ENCODE measurements at regions not wholly inside any gene's neighbourhood (a gene's known extent, or its start where the extent isn't known, plus 50 kb on each side); places are given as distances from the start of the nearest gene placed in this dataset.

DNA sequence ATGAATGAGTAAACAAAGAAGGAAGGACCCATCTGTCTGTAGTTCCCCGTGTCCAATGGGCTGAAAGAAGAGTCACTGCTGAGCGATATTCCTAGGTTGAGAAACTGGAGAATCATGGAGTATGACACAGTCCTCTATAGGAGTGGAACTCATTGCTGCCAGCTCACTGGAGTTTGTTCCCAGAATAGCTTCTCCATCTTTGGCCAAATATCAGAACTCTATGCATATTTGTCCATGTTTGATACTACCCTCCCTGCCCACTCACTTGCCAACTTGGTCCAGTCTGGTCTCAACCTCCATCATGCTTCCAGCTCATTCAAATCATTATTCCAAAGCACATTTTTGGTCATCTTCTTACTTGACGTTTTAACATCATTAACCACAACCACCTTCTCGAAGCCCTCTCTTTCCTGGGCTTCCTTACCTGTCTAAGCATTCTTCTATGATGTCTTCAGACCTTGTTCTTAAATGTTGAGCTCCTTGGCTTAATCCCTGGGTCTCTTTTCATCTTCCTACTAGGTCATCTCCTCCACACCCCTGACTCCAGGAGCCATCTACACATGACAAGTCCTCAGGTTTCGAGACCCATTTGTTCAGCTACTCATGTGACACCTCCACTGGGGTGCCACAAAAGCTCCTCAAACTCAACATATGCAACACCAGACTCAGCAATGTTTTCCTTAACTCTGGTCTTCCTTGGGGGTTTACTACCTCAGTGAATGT is 221.6 kb downstream of the MYCN start:
- no peak for DNase-seq

DNA sequence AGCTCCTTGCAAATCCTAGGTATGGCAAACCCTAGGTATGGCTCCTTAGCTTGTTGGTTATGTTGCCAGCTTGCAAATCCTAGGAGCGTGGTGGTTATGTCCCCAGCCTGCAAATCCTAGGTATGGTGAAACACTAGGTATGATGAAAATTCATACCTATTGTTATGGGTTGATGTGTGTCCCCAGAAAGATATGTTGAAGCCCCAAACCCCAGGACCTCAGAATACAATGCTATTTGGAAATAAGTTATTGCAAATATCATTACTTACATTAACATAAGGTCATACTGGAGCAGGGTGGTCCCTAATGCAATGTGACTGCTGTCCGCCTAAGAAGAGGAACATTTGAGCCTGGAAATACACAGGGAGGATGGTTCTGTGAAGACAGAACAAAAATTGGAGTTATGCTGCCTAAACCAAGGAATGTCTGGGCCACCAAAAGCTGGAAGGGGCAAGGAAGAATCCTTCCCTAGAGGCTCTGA is 220.8 kb downstream of the MYCN start:
- no peak for DNase-seq

DNA sequence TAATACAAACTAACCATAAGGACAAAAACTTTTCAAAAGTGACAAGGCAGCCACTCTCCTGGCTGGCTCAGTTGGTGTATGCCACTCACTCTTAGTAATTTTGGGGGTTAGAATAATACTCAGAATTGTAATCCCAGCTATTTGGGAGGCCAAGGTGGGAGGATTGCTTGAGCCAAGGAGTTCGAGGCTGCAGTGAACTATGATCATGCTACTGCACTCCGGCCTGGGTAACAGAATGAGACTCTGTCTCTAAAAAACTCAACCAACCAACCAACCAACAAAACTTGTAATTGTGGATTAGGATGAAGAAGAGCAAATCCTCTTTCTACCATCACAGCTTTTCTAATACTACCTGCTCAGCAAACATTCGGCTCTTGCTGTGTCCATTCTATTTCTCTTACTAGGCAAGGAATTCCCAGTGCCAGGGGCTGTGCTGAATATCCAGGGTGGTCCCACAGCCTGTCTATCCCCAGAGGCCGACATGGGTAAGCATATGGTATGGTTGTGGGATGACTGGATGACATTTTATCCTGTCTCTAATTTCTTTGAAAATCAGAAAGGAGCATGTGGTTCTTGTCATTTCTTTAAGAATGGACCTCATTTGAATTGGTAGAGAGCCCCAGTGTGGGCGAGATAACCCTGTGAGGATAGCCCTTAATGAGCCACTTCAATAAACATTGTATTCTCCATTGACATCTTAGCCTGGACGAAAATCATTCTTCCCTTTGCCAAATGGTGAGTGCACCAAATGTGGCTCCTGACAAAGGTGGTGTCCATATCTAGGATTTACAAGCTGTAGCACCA is 220.1 kb downstream of the MYCN start:
- DNase-seq: no peak

DNA sequence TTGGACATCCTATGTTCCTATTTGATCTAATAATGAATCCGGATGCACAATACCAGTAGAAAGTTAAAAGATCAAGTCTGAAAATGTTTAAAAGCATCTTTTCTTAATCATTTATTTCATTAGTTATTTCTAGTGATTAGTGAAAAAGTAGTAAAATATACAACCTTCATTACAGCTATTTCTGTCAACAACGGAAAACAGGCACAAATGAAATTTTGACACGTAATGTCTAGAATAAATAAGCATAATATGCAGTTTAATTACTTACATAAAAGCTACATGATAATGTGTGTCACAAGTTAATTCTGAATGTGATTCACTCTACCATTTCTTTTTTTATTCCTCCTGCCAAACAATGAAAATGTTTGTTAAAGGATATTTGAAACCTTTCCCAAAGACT is 216.1 kb downstream of the MYCN start:
- DNase-seq: no peak

DNA sequence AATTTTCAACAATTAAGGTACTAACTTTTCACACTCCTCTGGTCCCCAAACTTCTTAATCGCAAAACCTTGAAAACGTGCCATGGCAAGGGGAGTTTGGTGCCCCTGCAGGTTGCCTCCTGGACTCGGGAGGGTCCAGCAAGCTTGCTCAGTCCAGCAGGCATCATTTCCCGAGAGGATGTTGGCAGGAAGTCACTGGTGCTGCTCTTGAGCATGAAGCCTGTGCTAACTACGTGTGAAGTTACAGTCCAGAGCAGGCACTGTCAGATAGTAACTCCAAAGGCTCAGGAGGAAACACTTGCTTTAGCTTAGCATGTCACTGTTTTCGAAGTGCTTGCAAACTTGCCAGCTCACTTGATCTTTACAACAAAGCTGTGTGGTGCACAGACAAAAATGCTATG is 215.4 kb downstream of the MYCN start:
- no peak for DNase-seq

DNA sequence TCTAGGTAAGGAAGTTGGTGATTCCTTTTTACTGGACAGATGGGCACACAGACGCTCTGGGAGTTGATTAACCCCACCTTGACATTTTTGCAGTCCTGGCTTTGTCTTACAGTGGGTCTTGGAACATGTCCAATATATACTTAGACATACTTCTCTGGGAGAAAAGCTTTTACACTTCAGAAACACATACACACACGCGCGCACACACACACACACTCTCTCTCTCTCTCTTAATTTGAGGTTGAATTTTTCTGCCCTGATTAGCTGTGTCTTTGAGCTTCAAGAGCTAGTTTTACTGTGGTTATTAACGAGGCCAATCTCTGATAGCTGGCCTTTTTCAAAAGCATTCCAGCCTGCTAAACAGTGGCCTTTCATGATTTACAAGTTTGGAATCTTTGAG is 215.0 kb downstream of the MYCN start:
- peak; percentile 93 for DNase-seq

DNA sequence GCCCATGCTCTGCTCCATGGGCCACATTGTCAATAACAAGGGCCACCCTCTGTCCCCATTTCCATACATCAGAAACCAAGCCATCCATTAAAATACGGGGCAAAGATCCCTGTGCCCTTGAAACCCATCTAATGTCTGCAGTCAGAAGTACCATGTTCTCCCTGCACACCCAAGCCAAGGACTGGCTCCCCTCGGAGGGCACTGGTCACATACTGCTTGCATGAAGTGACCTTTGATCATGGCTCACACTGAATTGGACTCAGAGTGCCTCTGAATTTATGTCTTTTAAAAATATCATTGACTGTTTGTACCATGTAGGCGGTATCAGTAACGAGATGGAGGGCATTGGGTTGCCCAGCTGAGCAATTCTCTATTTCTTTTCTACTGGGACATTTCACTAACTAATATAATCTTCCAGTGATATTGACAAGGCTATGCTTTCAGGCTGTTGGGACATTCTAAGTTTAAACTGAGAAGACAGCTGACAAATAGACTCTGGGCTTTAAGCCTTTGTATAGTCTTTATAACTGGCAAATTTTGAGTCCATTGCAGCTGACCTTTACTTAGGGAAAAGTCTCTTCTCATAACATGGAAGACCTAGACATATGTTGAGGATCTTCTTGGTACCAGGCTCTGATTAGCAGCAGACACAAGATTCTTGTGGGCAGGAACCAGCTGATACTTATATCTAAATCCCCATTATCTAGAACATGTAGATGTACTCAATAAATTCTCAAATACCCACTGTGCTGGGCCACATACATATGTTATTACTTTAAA is 214.3 kb downstream of the MYCN start:
- peak; percentile 63 for DNase-seq

DNA sequence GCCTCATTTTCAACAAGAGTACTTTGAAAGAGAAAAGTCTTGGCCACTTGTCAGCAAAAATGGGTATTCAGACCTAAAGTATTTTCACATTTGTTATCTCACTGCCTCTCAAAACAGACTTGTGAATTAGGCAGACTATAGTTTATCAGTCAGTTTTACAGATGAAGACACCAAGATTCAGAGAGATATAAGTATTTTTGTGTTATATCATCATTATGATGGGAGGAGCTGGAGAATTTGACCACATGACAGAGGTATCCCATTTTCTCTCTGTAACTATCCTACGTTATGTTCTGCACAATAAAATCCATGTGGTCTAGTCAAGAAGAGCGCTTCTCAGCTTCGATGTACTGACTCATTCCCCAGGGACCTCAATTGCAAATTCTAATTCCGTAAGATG is 213.7 kb downstream of the MYCN start:
- DNase-seq: no peak

DNA sequence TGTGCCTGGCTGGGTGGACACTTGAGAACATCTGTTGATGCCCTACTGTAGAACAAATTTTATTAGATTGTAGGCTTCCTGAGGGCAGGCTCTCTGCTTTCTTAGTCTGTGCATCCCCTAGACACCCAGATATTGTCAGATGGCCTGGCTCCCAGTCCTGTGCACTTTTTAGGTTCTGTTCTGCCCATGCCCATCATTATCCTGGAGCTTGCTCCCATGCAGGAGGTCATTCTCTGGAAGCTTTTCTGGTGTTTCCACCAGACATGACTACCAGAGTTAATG is 213.3 kb downstream of the MYCN start:
- no peak for DNase-seq

DNA sequence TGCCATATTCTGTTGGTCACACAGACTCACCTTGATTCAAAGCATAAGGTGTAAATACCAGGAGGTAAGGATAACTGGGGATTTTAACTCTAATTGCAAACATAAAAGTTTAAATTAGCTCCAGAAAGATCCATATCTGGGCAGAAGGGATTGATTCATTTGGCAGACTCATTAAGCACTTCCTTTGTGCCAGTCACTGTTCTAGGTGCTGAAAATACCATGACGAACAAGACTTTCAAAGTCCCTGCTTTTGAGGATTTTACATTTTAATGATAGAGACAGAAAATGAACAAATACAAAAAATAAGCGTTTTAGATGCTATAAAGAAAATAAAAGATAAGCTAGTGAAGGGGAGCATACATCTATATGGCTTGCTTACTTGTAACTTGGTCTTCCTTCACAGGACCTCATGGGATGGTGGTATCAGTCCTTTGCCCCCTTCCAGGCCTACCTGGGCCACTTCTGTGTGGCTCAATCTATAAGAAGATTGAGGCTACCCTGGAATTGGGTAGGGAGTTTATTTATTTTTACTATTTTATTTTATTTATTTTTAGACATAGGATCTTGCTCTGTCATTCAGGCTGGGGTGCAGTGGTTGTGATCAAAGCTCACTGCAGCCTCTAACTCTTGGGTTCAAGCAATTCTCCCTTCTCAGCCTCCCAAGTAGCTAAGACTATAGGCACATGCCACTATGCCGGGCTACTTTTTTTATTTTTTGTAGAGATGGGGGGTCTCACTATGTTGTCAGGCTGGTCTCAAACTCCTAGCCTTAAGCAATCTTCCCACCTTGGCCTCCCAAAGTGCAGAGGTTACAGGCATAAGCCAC is 212.8 kb downstream of the MYCN start:
- no peak for DNase-seq

DNA sequence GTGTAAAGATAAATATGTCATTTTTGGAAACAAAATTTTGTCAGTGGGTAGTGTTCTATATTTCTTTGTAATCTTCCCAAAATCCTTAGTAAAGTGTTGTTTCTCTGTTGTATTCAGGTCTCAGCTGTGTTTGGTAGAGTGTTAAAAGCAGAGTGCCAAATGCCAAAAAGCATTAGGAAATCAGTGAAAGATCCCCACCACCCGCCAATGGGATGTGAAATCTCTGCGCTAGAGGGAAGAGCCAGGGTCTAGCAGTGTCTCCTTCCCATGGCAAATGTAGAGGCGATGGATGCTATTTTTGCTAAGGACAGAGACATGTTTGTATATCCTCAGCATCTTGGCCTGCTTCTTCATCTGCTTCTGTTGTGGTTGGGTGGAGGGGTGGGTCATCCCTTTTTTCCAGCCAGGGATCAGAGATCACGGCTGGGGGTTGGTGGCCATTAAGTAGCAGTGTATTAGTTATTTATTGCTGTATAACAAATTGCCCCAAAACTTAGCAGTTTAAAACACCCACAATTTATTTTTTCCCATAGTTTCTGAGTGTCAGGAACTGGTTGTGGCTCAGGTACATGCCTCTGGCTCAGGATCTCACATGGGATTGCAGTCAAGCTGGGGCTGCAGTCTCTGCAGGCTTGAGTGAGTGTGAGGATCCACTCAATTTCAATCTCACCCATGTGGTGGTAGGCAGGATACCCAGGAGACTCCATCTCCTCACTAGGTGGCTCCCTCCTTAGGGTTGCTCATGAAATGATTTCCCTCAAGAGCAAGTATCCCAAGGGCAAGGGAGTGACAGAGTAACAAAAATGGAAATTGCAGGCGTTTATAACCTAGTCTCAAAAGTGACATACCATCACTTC is 211.9 kb downstream of the MYCN start:
- no peak for DNase-seq

DNA sequence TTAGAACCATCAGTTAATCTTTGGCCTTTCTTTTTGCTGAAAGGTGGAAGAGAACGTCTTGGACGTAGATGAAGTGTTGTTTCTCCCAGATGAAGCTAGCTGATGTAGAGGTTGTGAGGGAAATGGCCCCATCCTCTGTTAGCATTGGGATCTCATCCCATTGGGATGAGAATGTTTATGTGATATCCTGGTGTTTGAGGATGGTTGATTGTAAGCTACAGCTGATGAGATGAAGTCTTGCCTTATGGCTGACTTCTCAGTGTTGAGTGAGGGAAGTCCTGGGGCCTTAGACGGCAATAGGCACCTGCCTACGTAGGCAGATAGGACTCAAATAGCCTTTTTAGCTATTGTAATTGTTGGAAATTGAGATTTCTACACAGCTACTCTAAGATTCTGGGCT is 211.3 kb downstream of the MYCN start:
- DNase-seq: no peak

DNA sequence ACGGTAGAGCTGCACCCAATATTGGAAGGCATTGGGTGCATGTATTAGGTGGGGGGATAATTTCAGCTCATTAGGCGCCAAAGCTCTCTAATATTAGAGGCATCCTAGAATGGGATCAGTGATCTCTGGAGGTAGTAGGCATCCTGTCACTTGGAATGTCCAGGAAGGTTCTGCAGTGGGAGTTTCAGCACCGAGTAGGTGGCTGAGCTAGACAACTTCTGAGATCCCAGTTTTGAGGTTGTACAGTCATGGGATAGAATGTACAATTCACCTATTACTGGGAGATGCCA is 210.9 kb downstream of the MYCN start:
- no peak for DNase-seq

DNA sequence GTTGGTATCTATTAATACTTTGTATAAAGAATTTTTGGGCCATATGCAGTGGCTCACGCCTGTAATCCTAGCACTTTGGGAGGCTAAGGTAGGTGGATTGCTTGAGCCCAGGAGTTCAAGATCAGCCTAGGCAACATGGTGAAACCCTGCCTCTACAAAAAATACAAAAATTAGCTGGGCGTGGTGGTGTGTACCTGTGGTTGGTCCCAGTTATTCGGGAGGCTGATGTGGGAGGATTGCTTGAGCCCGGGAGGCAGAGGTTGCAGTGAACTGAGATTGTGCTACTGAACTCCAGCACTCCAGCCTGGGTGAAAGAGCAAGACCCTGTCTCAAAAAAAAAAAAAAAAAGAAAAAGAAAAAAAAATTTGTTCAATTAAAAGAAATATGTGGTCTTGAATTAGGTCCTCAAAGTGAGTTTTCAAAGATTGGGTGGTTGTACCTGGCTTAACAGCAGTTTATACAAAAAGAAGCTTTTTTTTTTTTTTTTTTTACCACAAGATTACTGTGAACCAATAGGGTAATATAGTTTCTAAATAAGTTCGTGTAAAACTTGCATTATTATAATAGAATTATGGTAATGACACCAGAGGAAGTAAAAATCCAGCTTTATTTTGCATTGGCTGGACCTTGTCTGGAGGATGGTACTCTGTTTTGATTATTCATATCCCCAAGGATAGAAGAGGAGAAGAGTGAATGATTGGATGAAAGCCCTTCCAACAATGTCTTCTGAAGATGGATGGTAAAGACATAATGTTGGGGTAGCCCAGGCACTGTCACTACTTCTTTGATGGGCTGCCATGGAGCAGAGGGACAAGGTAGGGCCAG is 210.3 kb downstream of the MYCN start:
- DNase-seq: no peak

DNA sequence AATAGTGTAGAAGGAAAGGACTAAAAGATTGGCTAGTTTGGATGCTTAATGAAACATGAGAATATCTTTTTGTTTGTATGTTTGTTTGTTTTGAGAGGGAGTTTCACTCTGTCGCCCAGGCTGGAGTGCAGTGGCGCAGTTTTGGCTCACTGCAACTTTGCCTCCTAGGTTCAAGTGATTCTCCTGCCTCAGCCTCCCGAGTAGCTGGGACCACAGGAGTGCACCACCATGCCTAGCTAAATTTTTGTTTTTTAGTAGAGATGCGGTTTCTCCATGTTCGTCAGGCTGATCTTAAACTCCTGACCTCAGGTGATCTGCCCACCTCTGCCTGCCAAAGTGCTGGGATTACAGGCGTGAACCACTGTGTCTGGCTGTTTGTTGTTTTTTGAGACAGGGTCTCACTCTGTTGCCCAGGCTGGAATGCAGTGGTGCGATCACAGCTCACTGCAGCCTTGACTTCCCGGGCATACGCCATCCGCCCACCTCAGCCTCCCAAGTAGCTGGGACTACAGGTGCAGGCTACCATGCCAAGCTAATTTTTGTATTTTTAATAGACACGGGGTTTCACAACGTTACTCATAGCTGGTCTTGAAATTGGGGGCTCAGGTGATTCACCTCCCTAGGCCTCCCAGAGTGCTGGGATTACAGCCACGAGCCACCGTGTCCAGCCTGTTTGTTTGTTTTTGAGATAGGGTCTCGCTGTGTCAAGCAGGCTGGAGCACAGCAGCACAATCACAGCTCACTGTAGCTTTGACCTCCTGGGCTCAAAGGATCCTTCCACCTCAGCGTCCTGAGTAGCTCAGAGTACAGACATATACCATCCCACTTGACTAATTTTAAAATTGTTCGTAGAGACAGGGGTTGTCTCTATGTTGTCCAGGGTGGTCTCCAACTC is 209.2 kb downstream of the MYCN start:
- no peak for DNase-seq

DNA sequence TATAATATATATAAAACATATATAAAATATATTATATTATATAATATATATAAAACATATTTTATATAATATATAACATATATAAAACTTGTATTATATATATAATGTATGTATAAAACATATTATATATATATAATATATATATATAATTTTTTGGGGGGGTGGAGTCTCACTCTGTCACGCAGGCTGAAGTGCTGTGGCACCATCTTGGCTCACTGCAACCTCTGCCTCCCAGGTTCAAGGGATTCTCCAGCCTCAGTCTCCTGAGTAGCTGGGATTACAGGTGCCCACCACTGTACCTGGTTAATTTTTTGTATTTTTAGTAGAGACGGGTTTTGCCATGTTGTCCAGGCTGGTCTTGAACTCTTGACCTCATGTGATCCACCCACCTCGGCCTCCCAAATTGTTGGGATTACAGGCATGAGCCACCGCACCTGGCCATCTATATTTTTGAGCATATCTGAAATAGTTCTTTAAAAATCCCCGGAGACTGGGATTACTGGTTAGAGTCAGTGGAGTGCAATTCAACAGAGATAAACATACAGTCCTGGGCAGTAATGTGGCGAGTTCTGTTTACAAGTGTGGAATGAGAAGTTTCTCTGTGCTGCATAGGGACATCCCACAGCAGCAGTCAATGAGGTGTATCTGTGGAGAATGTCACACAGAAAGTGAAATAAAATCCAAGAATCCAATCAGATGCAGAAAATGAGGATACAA is 208.4 kb downstream of the MYCN start:
- no peak for DNase-seq

DNA sequence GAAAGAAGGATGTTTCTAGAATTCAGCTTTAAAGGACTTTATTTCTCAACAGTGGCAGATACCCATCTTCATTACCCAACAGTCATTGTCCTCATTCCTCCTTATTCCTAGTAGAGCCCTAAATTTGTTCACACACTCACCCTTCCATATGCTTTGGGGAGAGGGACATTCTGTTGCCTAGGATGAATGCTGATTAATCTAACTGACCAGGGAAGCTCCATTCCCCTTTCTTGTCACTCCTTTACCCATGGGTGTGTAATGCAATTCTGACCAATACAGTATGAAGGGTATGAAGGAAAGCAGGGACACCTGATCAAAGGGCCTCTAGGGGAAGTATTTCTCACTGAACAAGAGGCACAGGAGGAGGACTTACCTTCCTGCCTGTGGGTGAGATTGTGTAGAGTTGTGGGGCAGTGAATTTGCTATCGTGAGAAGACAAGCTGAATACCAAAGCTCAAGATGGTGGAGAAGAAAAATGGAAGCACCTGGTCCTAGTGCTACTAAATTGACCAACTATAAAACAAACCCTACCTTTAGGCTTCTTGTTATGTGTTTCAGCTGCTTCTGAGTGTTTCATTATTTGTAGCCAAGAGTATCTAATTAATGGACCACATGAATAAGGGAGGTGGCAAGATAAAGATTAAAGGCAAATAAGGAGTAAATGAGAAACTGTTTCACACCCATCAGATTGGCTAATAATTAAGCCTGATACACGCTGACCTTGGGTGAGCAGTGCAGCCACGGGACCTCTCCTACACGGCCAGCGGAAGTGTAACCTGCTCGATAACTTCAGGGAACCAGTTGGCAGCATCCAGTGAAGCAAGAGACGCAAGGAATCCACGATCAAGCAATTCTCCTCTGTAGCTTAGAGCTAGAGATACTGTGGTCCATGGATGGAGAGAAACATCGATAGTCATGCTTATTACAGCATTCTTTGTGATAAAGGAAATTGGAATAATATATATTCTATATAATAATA is 202.3 kb downstream of the MYCN start:
- no peak for DNase-seq

DNA sequence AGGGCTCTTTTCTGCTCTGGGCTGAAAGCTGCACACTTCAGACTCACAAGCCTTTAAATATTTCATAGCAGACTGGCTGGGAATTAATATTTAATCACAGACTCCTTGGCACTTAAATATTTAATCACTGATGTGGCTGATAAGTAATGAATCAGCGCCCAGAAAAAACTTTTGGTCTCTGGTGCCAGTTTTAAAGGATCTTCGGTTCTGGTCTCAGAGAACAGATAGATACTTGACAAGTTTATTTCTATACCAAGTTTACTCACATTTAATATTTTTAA is 201.2 kb downstream of the MYCN start:
- DNase-seq: no peak

Data from NCI-H524 treated with DMSO at 0.1 percent for 48 hours (cell line).